MM.1S (cell line): ENCODE measurements at regions not wholly inside any gene's neighbourhood (a gene's known extent, or its start where the extent isn't known, plus 50 kb on each side); places are given as distances from the start of the nearest gene placed in this dataset.

Experiments
- DNase-seq: peaks from one replicate; pipeline ENCODE4 v3.0.0-alpha.2; 2015
- H2AFZ ChIP-seq: fragments of 300-600 bp; sonication (generic); 2 replicates; pipeline ENCODE4 v1.6.0; 2016; ENCODE audit warnings: antibody characterized with exemption, low read length
- H3F3A ChIP-seq: fragments of 300-600 bp; sonication (generic); 2 replicates; pipeline ENCODE4 v1.6.1; 2016; ENCODE audit warnings: mild to moderate bottlenecking, antibody characterized with exemption, low read length, moderate library complexity, mixed read lengths; ENCODE audit not compliant: insufficient read depth
- H3K27ac ChIP-seq: fragments of 300-600 bp; sonication (generic); 2 replicates; pipeline ENCODE4 v1.5.1; 2016; ENCODE audit warnings: mild to moderate bottlenecking, low read length
- H3K27me3 ChIP-seq: fragments of 300-600 bp; sonication (generic); replicated peaks from 2 replicates; pipeline ENCODE4 v1.6.0; 2016; ENCODE audit warnings: low read length; ENCODE audit not compliant: insufficient read depth
- H3K36me3 ChIP-seq: fragments of 300-600 bp; sonication (generic); replicated peaks from 2 replicates; pipeline ENCODE4 v1.6.1; 2016; ENCODE audit warnings: mild to moderate bottlenecking, low read length, mixed read lengths; ENCODE audit not compliant: insufficient read depth
- H3K4me1 ChIP-seq: fragments of 300-600 bp; sonication (generic); 2 replicates; pipeline ENCODE4 v1.6.1; 2016; ENCODE audit warnings: low read length, mixed read lengths
- H3K4me2 ChIP-seq: fragments of 300-600 bp; sonication (generic); 2 replicates; pipeline ENCODE4 v1.6.0; 2016; ENCODE audit warnings: low read depth, low read length
- H3K4me3 ChIP-seq: fragments of 300-600 bp; sonication (generic); 2 replicates; pipeline ENCODE4 v1.5.1; 2016; ENCODE audit warnings: low read length, mixed read lengths
- H3K79me2 ChIP-seq: fragments of 300-600 bp; sonication (generic); 2 replicates; pipeline ENCODE4 v1.6.1; 2016; ENCODE audit warnings: mixed run types, low read length, mixed read lengths
- H3K9ac ChIP-seq: fragments of 300-600 bp; sonication (generic); 2 replicates; pipeline ENCODE4 v1.6.1; 2016; ENCODE audit warnings: low read length, mixed read lengths
- H3K9me2 ChIP-seq: fragments of 300-600 bp; sonication (generic); replicated peaks from 2 replicates; pipeline ENCODE4 v1.6.1; 2016; ENCODE audit warnings: mild to moderate bottlenecking, low read length, mixed read lengths; ENCODE audit not compliant: insufficient read depth
- H3K9me3 ChIP-seq: fragments of 300-600 bp; sonication (generic); replicated peaks from 2 replicates; pipeline ENCODE4 v1.6.1; 2016; ENCODE audit warnings: mild to moderate bottlenecking, low read length, mixed read lengths; ENCODE audit not compliant: insufficient read depth
- H4K20me1 ChIP-seq: fragments of 300-600 bp; sonication (generic); 2 replicates; pipeline ENCODE4 v1.6.1; 2016; ENCODE audit warnings: mild to moderate bottlenecking, low read length, moderate library complexity, mixed read lengths; ENCODE audit not compliant: insufficient read depth
- EZH2 ChIP-seq: fragments of 300-600 bp; sonication (generic); optimal IDR thresholded peaks from 2 replicates; pipeline ENCODE3; 2017; ENCODE audit warnings: low read depth, mild to moderate bottlenecking, antibody characterized with exemption, low read length, mixed read lengths
- EZH2phosphoT487 ChIP-seq: fragments of 300-600 bp; sonication (generic); IDR thresholded peaks from 2 replicates; pipeline ENCODE4 v1.6.1; 2018; ENCODE audit warnings: antibody characterized with exemption, low read length
- TF ChIP-seq, protein P1 (sequence below): fragments of 300-600 bp; sonication (generic); IDR thresholded peaks from 2 replicates; pipeline ENCODE4 v1.5.1; 2016; ENCODE audit warnings: antibody characterized with exemption, low read length, mixed read lengths

DNA sequence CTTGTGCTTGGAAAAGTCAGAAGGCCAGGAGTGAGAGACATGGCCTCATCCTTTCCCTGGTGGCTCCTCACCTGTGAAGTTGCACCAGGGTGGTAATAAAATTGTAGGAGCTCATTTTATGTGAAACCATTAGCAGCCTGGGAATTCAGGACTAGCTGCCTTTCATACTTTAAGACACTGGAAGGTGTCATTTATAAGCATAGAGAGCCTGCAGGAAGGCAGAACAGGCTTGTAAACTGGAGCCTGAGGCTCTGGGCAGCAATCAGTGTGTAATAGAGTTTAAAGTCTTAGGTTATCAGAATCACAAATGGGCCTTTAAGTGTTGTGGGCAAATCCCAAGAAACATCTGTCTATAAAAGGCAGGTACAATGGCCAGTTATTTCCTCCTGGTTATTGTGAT, 127.2 kb downstream of the TM9SF2 start:
- Histone ChIP-seq H4K20me1 (no peaks in the 10 kb centered on the region), H3K27ac (no peak overlapping the region), H2AFZ (no peak overlapping the region), H3K79me2 (no peaks in the 10 kb centered on the region), H3K27me3 (no peaks in the 10 kb centered on the region), H3K4me1 (no peaks in the 10 kb centered on the region), H3K9me2 (no peaks in the 10 kb centered on the region), H3F3A (no peaks in the 10 kb centered on the region), H3K4me2 (no peak overlapping the region), H3K9me3 (no peaks in the 10 kb centered on the region), H3K4me3 (no peak overlapping the region), H3K36me3 (no peaks in the 10 kb centered on the region), H3K9ac (no peak overlapping the region)
- TF ChIP-seq EZH2phosphoT487 (no peak), EZH2 (no peak)
- TF ChIP-seq, protein P1, sequence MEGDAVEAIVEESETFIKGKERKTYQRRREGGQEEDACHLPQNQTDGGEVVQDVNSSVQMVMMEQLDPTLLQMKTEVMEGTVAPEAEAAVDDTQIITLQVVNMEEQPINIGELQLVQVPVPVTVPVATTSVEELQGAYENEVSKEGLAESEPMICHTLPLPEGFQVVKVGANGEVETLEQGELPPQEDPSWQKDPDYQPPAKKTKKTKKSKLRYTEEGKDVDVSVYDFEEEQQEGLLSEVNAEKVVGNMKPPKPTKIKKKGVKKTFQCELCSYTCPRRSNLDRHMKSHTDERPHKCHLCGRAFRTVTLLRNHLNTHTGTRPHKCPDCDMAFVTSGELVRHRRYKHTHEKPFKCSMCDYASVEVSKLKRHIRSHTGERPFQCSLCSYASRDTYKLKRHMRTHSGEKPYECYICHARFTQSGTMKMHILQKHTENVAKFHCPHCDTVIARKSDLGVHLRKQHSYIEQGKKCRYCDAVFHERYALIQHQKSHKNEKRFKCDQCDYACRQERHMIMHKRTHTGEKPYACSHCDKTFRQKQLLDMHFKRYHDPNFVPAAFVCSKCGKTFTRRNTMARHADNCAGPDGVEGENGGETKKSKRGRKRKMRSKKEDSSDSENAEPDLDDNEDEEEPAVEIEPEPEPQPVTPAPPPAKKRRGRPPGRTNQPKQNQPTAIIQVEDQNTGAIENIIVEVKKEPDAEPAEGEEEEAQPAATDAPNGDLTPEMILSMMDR: no peak
- no peak for DNase-seq

DNA sequence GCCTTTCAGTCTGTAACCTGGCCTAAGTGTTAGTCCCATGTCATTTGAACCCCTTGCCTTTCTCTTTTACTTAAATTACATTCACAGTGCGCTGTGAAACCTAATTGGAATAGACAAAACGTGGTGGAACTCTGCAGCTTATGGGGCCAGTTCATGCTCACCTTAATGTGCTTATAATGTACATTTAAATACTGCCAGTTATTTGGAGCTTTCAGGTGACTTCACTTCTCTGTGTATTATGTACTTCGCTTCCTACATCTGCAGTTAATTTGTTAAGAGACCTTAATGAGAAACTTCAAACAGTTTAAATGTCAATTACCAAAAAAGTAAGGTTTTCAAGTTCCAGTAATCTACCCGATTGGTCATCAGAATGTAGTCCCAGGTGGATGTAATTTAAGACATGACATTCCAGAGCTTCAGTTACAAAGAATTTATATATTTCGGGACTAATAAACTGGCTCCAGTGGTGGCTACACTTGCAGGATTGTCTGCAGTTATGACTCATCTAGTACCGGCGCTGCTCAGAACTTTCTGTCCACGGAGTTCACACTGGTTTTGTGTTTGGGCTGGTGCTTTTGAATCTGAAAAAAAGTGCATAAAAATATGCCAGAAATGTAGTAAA, 125.3 kb downstream of the TM9SF2 start:
- no peak for DNase-seq

DNA sequence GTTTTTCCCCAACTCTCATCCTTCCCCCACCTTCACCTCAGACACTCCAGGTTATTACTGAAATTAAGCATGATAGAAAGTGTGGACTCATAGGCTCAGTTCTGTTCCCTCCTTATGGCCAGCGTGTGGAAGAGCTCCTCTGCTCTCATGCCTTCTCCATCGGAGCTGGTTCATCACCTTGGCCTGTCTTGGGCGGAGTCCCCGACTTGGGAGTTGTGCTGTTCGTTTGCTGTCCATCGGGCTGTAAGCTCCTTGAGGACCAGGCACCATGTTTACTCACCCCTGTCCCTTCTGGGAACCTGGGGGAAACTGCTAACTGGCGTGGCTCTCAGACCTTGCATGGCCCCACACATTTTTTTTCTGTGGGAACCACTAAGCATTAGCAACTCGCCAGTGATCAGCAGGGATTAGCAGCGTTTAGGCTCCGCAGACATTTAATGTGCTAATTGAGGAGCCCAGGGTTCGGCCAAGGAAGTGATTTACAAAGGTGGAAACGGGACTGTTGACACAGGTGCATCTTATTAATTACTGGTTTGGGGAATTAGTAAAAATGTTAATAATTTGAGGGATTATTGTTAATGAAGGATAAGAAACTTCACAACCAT, 123.8 kb downstream of the TM9SF2 start:
- no peak overlapping the region for H3K4me3 ChIP-seq
- H3K9ac ChIP-seq: no peak overlapping the region
- H3K27me3 ChIP-seq: no peaks in the 10 kb centered on the region
- H3K9me3 ChIP-seq: no peaks in the 10 kb centered on the region
- no peak overlapping the region for H2AFZ ChIP-seq
- H3K9me2 ChIP-seq: no peaks in the 10 kb centered on the region
- DNase-seq: no peak
- no peak overlapping the region for H3K4me2 ChIP-seq
- no peaks in the 10 kb centered on the region for H3K4me1 ChIP-seq
- no peak overlapping the region for H3K27ac ChIP-seq
- TF ChIP-seq EZH2phosphoT487 (no peak), EZH2 (no peak)
- TF ChIP-seq, protein P1: no peak
- no peaks in the 10 kb centered on the region for H3K36me3 ChIP-seq
- H3F3A ChIP-seq: no peaks in the 10 kb centered on the region
- no peaks in the 10 kb centered on the region for H3K79me2 ChIP-seq
- H4K20me1 ChIP-seq: no peaks in the 10 kb centered on the region

More for the DNA sequence above, 125.3 kb downstream of the TM9SF2 start:
- H3K27ac ChIP-seq: no peak overlapping the region
- no peak overlapping the region for H2AFZ ChIP-seq
- no peak overlapping the region for H3K4me2 ChIP-seq
- H3K9ac ChIP-seq: no peak overlapping the region
- H3K4me1 ChIP-seq: no peaks in the 10 kb centered on the region
- H3K4me3 ChIP-seq: no peak overlapping the region
- TF ChIP-seq, protein P1: no peak
- no peak for TF ChIP-seq EZH2
- no peak for TF ChIP-seq EZH2phosphoT487
- no peaks in the 10 kb centered on the region for H3K79me2 ChIP-seq
- no peaks in the 10 kb centered on the region for H3K27me3 ChIP-seq
- no peaks in the 10 kb centered on the region for H3K9me2 ChIP-seq
- no peaks in the 10 kb centered on the region for H4K20me1 ChIP-seq
- H3K36me3 ChIP-seq: no peaks in the 10 kb centered on the region
- H3K9me3 ChIP-seq: no peaks in the 10 kb centered on the region
- no peaks in the 10 kb centered on the region for H3F3A ChIP-seq
